Osteoblast (primary cell): ENCODE measurements at regions not wholly inside any gene's neighbourhood (a gene's known extent, or its start where the extent isn't known, plus 50 kb on each side); places are given as distances from the start of the nearest gene placed in this dataset.

Source experiments
- DNase-seq: peaks from one replicate; pipeline ENCODE4 v3.0.0; 2011; ENCODE audit warnings: low spot score, mixed read lengths; ENCODE audit not compliant: insufficient read length; ENCODE audit errors: missing footprints
- H2AFZ ChIP-seq: 2 replicates; pipeline ENCODE4 v1.6.0; 2011; ENCODE audit warnings: mild to moderate bottlenecking, low read length
- H3K27ac ChIP-seq: 2 replicates; pipeline ENCODE4 v1.5.1; 2011; ENCODE audit warnings: mild to moderate bottlenecking, low read depth, low read length, moderate library complexity
- H3K27me3 ChIP-seq: 2 replicates; pipeline ENCODE4 v1.6.0; 2012; ENCODE audit warnings: mild to moderate bottlenecking, control low read depth, inconsistent platforms, low read length, moderate library complexity; ENCODE audit not compliant: insufficient read depth
- H3K36me3 ChIP-seq: 2 replicates; pipeline ENCODE4 v1.5.1; 2011; ENCODE audit warnings: mild to moderate bottlenecking, low read length, control low read depth, moderate library complexity; ENCODE audit not compliant: insufficient read depth
- H3K4me1 ChIP-seq: 2 replicates; pipeline ENCODE4 v1.5.1; 2011; ENCODE audit warnings: mild to moderate bottlenecking, low read length, control low read depth, moderate library complexity; ENCODE audit not compliant: insufficient read depth
- H3K4me2 ChIP-seq: 2 replicates; pipeline ENCODE4 v1.6.0; 2011; ENCODE audit warnings: mild to moderate bottlenecking, low read length; ENCODE audit not compliant: insufficient read depth
- H3K4me3 ChIP-seq: fragments of 200-600 bp; sonication (generic); 3 replicates; pipeline ENCODE4 v1.5.1; 2012; ENCODE audit warnings: mild to moderate bottlenecking, low read length, inconsistent platforms; ENCODE audit not compliant: insufficient read depth
- H3K79me2 ChIP-seq: 2 replicates; pipeline ENCODE4 v1.6.0; 2012; ENCODE audit warnings: mild to moderate bottlenecking, low read length, control low read depth, inconsistent platforms; ENCODE audit not compliant: insufficient read depth
- H3K9me3 ChIP-seq: 2 replicates; pipeline ENCODE4 v1.5.1; 2011; ENCODE audit warnings: low read depth, low read length, control low read depth
- H4K20me1 ChIP-seq: 2 replicates; pipeline ENCODE4 v1.6.0; 2012; ENCODE audit warnings: mild to moderate bottlenecking, low read length, control low read depth; ENCODE audit not compliant: insufficient read depth
- TF ChIP-seq, protein P1 (sequence below): IDR thresholded peaks from 2 replicates; pipeline ENCODE4 v1.5.1; 2011; ENCODE audit warnings: mild to moderate bottlenecking, low read depth, low read length, moderate library complexity; ENCODE audit errors: extremely low read depth

- Histone ChIP-seq H4K20me1 (no peaks in the 10 kb centered on the region), H3K27ac (no peak overlapping the region), H3K79me2 (no peaks in the 10 kb centered on the region), H2AFZ (no peak overlapping the region), H3K9me3 (no peaks in the 10 kb centered on the region), H3K36me3 (no peaks in the 10 kb centered on the region), H3K4me1 (peaks cover 13% of the 10 kb centered on the region), H3K4me3 (no peak overlapping the region), H3K27me3 (no peaks in the 10 kb centered on the region), H3K4me2 (no peak overlapping the region)
- TF ChIP-seq, protein P1, sequence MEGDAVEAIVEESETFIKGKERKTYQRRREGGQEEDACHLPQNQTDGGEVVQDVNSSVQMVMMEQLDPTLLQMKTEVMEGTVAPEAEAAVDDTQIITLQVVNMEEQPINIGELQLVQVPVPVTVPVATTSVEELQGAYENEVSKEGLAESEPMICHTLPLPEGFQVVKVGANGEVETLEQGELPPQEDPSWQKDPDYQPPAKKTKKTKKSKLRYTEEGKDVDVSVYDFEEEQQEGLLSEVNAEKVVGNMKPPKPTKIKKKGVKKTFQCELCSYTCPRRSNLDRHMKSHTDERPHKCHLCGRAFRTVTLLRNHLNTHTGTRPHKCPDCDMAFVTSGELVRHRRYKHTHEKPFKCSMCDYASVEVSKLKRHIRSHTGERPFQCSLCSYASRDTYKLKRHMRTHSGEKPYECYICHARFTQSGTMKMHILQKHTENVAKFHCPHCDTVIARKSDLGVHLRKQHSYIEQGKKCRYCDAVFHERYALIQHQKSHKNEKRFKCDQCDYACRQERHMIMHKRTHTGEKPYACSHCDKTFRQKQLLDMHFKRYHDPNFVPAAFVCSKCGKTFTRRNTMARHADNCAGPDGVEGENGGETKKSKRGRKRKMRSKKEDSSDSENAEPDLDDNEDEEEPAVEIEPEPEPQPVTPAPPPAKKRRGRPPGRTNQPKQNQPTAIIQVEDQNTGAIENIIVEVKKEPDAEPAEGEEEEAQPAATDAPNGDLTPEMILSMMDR: no peak
- no peak for DNase-seq
These were observed 267.1 kb downstream of the SPATA31D1 start for GRCh38 chr9:82255481-82256176.

GRCh38 chr9:82260691-82261090 lies 272.1 kb downstream of the SPATA31D1 start:
- no peaks in the 10 kb centered on the region for H3K36me3 ChIP-seq
- TF ChIP-seq, protein P1: no peak
- no peaks in the 10 kb centered on the region for H3K27me3 ChIP-seq
- H2AFZ ChIP-seq: no peak overlapping the region
- H3K4me1 ChIP-seq: no peaks in the 10 kb centered on the region
- H3K27ac ChIP-seq: no peak overlapping the region
- H3K79me2 ChIP-seq: no peaks in the 10 kb centered on the region
- no peak overlapping the region for H3K4me3 ChIP-seq
- no peak overlapping the region for H3K4me2 ChIP-seq
- H3K9me3 ChIP-seq: no peaks in the 10 kb centered on the region
- H4K20me1 ChIP-seq: no peaks in the 10 kb centered on the region
- DNase-seq: no peak

DNA sequence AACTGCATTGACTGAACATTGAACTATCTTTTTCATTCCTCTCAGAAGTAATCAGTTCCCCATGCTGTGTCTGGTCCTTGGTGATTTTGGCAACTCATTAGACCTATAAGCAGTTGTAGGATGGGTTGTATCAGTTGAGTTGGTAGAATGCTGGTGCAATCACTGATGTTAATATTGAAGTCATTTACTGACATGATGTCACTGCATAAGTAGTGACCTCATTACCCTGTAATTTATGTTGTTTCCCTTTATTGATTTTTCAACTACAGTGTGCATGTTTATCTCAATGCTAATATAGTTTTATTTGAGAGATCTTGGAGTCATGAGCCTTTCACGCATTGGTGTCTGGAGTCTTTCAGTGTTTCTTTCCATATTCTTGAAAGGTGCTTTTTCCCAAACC lies 275.0 kb downstream of the SPATA31D1 start:
- Histone ChIP-seq H3K4me2 (no peak overlapping the region), H3K79me2 (no peaks in the 10 kb centered on the region), H3K4me1 (no peaks in the 10 kb centered on the region), H4K20me1 (no peaks in the 10 kb centered on the region), H3K27me3 (no peaks in the 10 kb centered on the region), H3K9me3 (no peaks in the 10 kb centered on the region), H3K27ac (no peak overlapping the region), H2AFZ (no peak overlapping the region), H3K4me3 (no peak overlapping the region), H3K36me3 (no peaks in the 10 kb centered on the region)
- TF ChIP-seq, protein P1: no peak
- DNase-seq: no peak

DNA sequence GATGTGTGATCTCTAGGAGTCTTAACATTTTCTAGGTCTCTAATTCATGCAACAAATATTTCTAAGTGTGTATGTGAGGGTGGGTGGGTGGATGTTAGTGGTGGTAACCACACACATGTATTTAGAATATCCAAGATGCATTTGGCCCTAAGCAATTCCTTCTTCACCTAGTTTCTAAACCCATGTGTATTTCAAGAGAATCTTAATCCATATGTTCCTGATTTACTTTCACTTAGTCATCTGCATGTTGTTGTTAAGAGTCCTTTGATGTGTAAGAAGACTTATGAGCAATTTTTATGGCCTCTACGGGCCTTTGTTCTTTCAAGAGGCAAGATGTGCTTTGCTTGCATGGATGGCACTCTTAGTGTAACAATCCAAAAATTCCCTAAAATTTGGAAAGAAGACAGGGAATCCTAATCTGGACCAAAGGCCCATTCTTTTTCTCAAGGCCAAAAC lies 282.6 kb downstream of the SPATA31D1 start:
- H3K4me2 ChIP-seq: peak overlapping the region; percentile 20
- peaks cover 18% of the 10 kb centered on the region for H3K4me1 ChIP-seq
- H3K9me3 ChIP-seq: no peaks in the 10 kb centered on the region
- H3K4me3 ChIP-seq: no peak overlapping the region
- peak overlapping the region; percentile 47 for H3K27ac ChIP-seq
- DNase-seq: peak; percentile 59
- H3K27me3 ChIP-seq: no peaks in the 10 kb centered on the region
- TF ChIP-seq, protein P1: no peak
- H3K79me2 ChIP-seq: no peaks in the 10 kb centered on the region
- no peaks in the 10 kb centered on the region for H4K20me1 ChIP-seq
- H2AFZ ChIP-seq: no peak overlapping the region
- no peaks in the 10 kb centered on the region for H3K36me3 ChIP-seq
